GM18499 (cell line): ENCODE measurements at regions not wholly inside any gene's neighbourhood (a gene's known extent, or its start where the extent isn't known, plus 50 kb on each side); places are given as distances from the start of the nearest gene placed in this dataset.

Source experiments
- ATAC-seq: cut with Tn5 transposase; IDR thresholded peaks from one replicate; pipeline ENCODE4 v1.9.1; 2021; ENCODE audit warnings: moderate number of reproducible peaks; ENCODE audit not compliant: insufficient read depth, unreplicated experiment

DNA sequence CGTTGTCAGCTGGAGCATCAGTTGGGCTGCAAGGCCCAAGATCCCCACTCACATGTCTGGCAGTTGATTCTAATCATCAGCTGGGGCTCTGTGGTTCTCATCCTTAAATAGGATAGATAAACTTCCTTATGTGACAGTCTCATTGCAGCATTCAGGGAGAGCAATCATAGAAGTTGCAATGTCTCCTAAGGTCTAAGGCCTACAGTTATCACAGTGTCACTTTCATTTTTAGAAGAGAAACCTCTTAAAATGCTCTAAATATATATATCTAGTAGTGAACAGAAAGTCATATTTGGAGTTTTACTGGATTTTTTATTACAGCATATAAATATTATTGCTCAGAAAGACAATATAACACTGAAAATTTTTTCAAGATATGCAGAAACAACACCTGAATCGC lies 226.0 kb upstream of the PPP1R2C start:
- no peak for ATAC-seq

DNA sequence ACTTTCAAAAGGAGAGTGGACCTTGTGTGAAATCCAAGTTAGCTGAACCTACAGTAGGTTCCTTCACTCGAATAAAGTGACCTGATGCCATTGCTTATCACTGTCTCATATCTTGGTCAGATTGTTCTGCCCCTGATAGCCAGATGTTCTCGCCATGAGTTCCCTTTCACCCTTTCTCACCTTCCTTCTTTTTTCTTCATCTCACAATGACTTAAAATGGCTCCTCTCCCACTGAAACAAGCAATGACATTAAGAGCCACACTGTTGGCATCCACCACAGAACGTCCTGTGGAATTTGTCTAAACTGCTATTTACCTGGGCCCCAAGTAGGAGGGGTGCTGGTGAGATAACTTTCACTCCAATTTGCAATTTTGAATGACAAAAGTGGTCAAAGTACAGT lies 227.6 kb upstream of the PPP1R2C start:
- ATAC-seq: no peak

DNA sequence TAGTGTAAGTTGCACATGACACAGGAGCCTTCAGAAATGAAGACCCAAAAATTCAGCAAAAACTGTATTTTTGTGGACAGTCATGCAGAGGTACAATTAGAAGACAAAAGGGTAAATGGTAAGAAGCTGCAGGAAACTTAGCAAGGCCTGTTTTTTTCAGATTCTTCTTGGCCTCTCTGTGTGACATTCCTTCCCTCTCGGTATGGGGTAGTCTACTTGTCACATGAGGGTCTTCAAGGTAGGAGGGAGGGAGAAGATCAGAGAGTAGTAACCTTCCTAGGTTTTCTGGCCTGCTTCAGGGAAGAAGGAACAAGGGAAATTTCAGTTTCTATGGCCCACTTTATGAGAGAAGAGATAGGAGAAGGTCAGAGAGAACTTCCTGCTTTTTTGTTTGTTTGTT lies 230.4 kb upstream of the PPP1R2C start:
- ATAC-seq: no peak

DNA sequence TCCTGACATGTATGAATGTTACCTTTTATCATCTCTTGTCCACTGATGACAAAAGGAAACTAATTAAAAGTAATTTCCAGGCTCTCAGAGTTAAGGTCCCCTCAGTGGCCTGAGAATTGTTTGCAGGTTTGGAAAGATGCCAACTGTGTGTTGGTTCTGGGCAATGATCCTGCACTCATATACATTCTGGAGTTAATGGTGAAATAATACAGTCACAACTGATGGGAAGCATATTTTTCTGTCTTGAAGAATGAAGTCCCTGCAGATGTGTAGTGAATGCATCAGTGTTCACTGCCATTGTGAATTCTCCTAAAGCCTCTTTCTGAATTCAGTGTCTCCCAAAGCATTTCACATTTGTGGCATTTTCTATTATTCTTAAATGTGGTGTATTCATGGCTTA lies 238.1 kb upstream of the PPP1R2C start:
- ATAC-seq: no peak

DNA sequence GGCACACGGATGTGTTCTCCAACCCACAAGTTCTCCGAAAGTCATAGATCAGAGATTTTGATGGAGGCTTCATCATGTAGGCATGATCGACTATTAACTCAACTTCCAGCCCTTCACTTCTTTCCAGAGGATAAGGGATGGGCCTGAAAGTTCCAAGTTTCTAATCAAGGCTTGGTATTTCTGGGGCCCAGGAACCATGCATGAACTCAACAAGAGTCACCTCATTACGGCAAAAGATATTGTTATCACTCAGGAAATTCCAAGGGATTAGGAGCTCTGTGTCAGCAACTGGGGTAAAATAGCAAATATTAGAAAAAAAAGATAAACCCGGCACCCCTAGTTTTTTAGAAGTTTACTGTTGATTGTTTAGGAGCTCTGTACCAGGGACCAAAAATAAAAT lies 240.1 kb upstream of the PPP1R2C start:
- no peak for ATAC-seq

DNA sequence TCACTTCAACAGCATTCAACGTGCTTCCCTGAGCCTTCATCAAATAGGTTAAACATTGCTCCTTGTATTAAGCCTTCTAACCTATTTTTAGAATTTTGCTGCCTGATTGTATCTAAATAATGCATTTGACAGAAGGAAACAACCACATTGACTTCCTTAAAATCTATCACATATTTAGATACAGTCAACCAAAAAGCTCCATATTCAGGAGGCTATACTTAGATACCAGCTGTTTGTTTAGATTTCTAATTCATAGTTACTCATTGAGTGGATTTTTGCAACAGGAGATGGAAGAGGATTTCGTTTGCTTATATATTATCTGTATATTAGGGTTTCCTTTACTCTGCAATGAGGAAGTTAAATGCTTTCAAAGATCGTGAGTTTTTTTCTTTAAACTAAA lies 241.1 kb upstream of the PPP1R2C start:
- ATAC-seq: no peak

DNA sequence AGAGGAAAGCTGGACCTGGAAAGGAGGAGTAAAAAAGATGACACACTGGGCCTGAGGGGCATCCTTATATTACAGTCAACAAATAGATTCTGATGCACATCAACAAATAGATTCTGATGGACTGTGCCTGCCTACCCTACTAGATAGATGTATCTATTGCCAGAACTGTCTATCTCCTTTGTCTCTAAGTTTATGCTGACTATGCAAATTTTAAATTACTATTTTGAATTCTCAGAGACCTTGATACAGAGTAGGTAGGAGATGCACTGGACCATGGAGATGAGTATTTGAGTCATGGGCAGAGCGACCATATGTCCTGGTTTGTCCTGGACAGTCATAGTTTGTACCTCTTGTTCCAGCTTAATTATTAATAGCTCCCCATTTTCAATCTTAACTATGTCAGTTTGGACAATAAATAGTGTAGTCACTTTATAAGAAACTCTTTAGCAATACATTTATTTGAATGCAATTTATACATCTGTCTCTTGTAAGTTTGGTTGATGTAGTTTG lies 247.9 kb upstream of the PPP1R2C start:
- no peak for ATAC-seq

DNA sequence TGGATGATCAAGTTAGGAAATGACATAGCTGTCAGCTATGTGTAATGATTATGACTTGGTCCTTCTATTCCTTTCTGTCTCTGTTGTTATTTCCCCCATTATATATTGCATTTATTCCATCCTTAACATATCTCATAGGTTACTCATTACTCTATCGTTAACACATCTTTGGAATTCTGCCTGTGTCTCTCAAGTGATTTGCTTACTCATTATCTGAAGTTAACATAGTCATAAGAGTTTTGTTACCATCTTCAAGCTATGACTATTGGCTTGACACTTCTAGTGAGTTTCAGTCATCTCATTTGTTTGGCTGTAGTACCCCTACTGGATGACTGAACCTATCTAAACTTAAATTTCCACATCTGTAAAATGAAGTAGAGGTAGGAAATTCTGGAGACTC lies 286.1 kb upstream of the PPP1R2C start:
- no peak for ATAC-seq

DNA sequence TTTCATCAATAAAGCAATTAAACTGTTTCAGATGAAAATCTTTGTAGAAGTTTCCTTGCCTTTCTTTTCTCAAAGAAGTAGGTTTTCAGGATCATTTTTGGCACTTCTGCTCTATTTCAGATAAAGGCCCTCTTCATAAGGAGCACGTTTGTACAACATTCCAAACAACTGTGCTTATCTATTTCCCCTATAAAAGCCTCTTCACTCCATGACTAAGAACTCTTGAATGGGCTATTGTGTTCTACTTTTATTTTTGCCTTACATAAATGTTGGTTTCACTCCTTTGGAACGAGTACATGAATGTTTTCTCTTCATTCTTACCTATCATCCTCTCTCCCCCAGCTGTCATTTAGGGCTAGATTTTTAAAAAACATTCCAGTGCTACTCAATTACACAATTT lies 288.0 kb upstream of the PPP1R2C start:
- no peak for ATAC-seq

DNA sequence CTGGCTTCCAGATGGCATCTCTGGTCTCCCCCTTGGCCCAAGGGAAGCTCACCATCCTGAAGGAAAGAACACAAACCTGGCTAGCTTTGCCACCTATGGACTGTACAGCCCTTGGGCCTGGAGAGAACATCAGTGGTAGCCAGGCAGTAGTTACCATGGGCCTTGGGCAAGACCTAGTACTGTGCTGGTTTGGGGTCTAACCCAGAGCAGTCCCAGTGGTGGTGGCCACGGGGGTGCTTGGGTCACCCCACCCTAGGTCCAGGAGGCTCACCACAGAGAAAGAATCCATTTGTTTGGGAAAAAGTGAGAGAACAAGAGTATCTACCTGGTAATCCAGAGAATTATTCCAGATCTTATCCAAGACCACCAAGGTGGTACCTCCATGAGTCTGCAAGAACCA lies 290.7 kb upstream of the PPP1R2C start:
- no peak for ATAC-seq

DNA sequence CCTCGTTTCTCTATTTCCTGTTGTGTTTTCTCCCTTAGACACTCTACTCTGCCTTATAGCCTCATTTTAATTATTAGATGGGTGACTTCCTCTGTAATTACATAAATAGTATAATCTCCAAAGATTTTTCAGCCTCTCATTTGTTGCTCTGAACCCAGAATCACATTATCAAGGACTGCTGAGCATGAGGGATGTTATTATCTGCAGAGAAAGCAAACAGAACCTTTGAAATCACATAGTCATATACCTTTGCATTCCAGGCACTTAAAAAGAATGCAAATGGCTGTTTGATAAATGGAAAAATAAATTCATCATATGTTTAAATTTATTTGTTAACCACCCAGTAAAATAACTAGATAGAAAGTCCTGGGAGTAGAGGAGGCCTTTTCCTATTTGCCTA lies 305.1 kb upstream of the PPP1R2C start:
- ATAC-seq: no peak

DNA sequence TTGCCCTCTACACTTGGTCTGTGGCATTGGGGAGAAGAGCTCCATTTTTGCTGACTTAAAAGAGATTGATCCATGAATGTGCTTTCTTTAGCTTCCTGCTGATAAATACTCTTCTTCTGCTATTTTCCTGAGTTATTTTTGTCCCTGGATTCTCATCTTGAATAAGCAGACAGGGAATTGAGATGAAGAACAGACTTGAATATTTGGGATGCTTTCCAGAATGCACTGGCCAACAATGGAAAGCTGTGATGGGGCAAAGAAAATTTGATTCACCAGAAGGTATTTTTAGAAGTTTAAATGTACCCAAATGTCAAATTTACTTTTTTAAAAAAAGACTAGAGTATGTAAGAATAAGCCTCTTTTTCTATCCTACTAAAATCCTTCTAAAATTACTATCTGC lies 309.9 kb upstream of the PPP1R2C start:
- no peak for ATAC-seq

DNA sequence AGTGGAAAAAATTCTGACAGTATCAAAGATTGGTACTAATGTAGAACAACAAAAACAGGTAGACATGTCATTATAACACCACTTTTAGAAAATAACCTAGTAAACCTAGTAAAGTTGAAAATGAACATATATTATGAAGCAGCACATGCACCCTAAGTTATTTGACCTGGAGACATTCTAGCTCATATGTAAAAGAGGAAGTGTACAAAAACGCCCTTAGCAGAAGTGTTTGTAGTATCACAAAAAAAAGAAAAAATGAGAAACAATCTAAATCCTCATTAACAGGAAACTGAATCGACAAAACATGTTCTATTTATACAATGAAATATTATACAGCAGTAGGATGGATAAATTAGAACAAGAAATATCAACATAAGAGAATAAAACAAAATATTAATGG lies 318.9 kb upstream of the PPP1R2C start:
- ATAC-seq: no peak

DNA sequence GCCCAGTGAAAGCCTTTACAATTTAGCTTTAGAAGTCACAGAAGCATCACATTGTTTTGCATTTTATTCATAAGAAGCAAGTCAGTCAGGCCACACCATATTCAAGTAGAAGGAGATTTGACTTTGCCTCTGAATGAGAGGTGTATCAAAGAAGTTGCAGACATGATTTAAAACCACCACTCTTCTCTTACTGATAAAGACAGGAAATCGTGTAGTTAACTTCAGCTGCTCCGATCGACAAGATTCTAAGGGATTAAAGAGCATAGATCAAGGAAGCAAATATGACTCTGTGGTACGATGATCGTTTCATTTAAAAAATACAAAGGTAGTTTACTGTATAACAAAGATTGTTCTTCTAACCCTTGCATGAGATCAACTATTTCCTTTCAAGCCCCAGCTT lies 328.0 kb upstream of the PPP1R2C start:
- ATAC-seq: no peak

DNA sequence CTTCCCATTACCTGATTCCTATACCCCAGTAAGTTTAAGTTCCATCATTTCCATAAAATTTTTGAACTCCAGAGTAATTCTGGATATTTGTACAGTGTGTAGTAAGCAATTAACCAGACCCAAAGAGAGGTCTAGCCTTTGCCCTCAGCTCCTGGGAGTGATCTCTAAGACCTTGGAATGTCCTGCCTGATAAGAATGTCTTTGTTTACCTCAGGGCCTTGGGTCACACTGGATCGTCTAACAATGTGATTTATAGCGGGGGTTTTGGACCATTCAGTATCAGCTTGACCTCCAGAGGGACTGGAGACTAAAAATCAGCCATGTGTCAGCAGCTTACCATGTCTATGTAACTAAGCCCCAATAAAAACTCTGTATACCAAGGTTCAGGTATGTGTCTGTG lies 330.9 kb upstream of the PPP1R2C start:
- ATAC-seq: no peak

DNA sequence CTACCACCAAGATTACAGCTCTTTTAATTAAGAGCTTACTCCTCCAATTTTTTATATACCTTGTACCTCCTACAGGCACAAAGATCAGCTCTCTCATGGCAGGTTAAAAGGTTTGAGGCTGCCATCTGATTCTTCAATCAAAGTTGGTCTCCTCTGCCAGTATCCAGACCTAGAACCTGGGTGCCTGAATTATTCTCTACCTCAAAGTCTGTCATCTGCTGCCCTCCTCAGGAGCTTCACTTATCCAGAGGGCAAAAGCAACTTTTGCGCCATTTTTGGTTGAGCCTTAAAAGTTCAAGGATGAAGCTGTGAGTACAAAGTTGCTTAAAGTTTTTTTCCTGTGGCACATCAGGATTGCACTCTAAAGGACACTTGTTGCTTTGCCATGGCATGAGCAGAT lies 343.7 kb upstream of the PPP1R2C start:
- no peak for ATAC-seq

DNA sequence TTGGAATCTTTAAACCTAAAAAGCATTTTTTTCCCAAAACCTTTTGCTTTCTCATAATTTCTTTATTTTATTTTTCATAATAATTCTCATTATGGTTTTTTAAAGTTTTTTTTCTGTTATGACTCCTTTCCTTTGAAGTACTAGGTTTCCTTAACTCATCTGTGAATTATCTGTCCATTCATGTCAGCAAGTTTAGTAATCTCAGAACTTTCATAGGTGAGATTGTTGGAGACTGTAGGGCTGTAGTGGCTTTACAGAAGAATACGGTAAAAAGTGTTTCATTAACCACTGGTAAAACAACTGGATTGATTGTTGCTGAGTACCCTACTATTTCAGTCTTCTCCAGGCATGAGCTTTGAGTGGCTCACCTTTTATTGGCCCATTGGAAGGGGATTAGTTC lies 361.7 kb upstream of the PPP1R2C start:
- ATAC-seq: no peak

DNA sequence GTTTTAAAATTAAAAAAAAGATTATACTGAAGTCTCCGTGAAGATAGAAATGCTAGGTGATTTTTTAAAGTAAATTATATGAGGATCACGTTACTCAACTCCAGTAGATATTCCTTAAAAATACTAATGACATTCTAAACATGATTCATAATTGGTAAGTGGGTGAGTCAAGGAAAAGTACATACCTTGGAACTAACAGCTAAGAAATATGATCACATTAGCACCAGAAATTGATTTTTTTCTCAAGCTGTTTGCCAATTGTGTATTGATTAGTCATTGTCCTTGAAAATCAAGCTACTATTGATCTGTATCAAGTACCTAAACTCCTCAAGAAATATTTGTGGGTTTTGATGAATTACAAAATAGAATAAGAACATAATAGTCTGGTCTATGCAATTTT lies 362.6 kb upstream of the PPP1R2C start:
- no peak for ATAC-seq

DNA sequence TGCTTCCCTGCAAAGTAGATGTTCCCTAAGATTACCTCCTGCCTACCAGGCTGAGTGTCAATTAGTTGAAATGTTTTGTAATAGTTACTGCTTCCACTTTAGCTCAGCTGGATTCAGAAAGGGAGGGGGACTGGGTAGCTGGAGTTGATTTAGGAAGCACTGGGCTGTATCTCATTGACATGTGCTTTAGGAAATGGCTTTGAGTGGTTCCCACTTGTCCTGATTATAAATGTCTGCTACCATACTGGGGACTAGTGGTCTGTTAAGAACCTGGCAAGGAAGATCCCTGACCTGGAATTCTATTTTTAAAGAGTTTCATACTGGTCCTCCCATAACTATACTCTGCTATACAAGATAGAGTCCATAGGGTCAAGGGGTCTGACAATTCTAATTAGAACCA lies 363.9 kb upstream of the PPP1R2C start:
- no peak for ATAC-seq

DNA sequence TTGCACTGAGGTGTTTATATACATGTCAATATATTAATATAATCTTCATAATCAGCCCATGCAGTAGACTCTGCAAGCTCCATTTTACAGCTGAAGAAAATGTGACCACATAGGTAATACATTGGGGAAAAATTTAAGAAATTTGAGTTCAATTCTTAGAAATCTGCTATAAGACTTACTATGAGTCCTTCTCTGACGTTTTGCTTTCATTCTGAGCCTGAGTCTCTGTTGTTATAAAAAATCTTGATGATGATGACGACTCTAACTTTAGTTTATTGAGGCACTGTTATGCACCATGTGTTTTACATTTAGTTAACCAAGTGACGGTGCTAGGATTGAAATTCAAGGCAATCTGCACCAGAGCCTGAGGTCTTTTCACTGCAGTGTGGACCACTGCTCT lies 370.3 kb upstream of the PPP1R2C start:
- ATAC-seq: no peak

DNA sequence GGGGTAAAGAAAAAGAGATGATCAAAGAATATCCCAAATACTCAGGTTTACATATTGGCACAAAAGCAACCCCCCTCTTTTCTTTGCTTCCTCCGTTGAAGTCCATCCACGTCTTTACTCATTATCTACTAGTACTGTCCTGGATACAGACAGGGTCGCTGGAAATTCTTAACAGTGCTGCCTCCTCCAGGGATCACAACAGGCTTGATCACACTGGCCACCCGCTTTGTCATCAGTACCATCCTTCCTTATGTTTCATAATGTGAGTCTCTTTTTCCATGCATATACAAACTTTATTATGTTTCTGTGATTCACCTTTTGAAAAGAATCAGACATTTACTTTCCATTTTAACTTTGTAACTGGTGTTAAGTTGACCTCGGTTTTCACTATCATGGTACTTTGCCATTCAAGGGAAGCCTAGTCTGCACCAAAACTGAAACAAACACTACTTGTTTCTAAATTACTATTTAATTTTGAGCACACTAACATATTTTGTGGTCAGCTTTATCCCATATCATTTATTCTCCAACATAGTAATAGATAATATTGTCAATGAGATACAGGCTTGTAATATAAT lies 387.5 kb upstream of the PPP1R2C start:
- no peak for ATAC-seq

DNA sequence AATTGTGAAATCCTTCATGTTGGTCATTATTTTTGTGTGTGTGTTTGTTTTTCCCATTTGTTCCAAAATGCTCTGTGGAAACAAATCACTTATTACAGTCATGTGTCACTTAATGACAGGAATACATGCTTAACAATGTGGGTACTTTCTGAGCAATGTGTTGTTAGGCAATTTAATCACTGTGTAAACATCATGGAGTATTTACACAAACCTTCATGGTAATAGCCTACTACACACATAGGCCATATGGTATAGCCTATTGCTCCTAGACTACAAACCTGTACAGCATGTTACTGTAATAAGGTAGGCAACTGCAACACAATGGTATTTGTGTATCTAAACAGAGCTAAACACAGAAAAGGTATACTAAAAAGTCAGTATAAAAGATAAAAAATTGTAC lies 388.9 kb upstream of the PPP1R2C start:
- no peak for ATAC-seq

DNA sequence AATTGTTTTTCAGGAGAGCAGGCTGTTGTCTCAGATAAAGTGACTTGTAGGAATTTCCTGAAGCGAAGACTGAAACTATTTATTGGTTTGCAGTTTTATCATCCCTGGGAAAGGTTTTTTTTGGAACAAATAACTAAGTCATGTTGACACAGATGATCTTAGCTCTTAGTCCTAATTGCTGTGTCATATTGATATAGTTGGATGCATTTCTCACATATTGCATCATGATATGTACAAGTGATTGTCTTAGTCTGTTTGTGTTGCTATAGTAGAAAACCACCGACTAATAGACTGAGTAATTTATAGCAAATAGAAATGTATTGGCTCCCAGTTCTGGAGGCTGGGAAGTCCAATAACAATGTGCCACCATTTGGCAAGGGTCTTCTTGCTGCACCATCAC lies 397.5 kb upstream of the PPP1R2C start:
- ATAC-seq: no peak
